Stimulated activated naive CD4-positive, alpha-beta T cell (primary cell): ENCODE measurements at regions not wholly inside any gene's neighbourhood (a gene's known extent, or its start where the extent isn't known, plus 50 kb on each side); places are given as distances from the start of the nearest gene placed in this dataset.

ENCODE experiments used
- DNase-seq, 6 experiments: peaks; one replicate each; lab custom pipeline; 2025; lab: John Stamatoyannopoulos, UW

GRCh38 chr5:89299998-89300397 lies 417.0 kb upstream of the MEF2C start:
- no peak for DNase-seq

GRCh38 chr5:89297066-89297465 lies 414.1 kb upstream of the MEF2C start:
- DNase-seq = no peak

- no peak for DNase-seq
These were observed 410.8 kb upstream of the MEF2C start for GRCh38 chr5:89293810-89294209.

- no peak for DNase-seq
These were observed 409.5 kb upstream of the MEF2C start for GRCh38 chr5:89292487-89292886.

GRCh38 chr5:89289604-89290003 lies 406.6 kb upstream of the MEF2C start:
- DNase-seq = no peak

- DNase-seq = no peak
These were observed 405.0 kb upstream of the MEF2C start for GRCh38 chr5:89287964-89288363.

GRCh38 chr5:89286320-89286719 lies 403.3 kb upstream of the MEF2C start:
- DNase-seq = no peak

GRCh38 chr5:89283728-89284493 lies 400.9 kb upstream of the MEF2C start:
- DNase-seq = no peak

GRCh38 chr5:89282554-89283510 lies 399.8 kb upstream of the MEF2C start:
- no peak for DNase-seq

GRCh38 chr5:89281766-89282553 lies 399.0 kb upstream of the MEF2C start:
- no peak for DNase-seq

- no peak for DNase-seq
These were observed 398.2 kb upstream of the MEF2C start for GRCh38 chr5:89281211-89281610.

GRCh38 chr5:89280103-89281037 lies 397.4 kb upstream of the MEF2C start:
- DNase-seq = no peak

GRCh38 chr5:89279391-89280036 lies 396.5 kb upstream of the MEF2C start:
- no peak for DNase-seq

GRCh38 chr5:89277816-89278215 lies 394.8 kb upstream of the MEF2C start:
- no peak for DNase-seq

GRCh38 chr5:89276566-89277305 lies 393.8 kb upstream of the MEF2C start:
- no peak for DNase-seq

GRCh38 chr5:89275066-89275855 lies 392.3 kb upstream of the MEF2C start:
- no peak for DNase-seq

GRCh38 chr5:89273289-89273688 lies 390.3 kb upstream of the MEF2C start:
- no peak for DNase-seq

- no peak for DNase-seq
These were observed 387.9 kb upstream of the MEF2C start for GRCh38 chr5:89270901-89271300.

- no peak for DNase-seq
These were observed 386.7 kb upstream of the MEF2C start for GRCh38 chr5:89269721-89270120.
